Daoy (cell line): ENCODE measurements at regions not wholly inside any gene's neighbourhood (a gene's known extent, or its start where the extent isn't known, plus 50 kb on each side); places are given as distances from the start of the nearest gene placed in this dataset.
A peak's percentile ranks its signal among the peaks of the same experiment; 100 is the strongest.

Experiments
- DNase-seq: peaks from one replicate; pipeline ENCODE4 v3.0.0-alpha.2; 2015; ENCODE audit warnings: low read depth

- no peak for DNase-seq
These were observed 77.4 kb upstream of the GPC1 start for GRCh38 chr2:240358080-240358479.

- DNase-seq: no peak
These were observed 76.6 kb upstream of the GPC1 start for GRCh38 chr2:240358821-240359397.

GRCh38 chr2:240359695-240360094 is 75.8 kb upstream of the GPC1 start:
- DNase-seq: no peak

GRCh38 chr2:240360645-240361475 is 74.6 kb upstream of the GPC1 start:
- no peak for DNase-seq

- no peak for DNase-seq
These were observed 73.2 kb upstream of the GPC1 start for GRCh38 chr2:240362216-240362755.

- DNase-seq: no peak
These were observed 72.4 kb upstream of the GPC1 start for GRCh38 chr2:240362826-240363745.

- DNase-seq: no peak
These were observed 71.5 kb upstream of the GPC1 start for GRCh38 chr2:240363746-240364581.

GRCh38 chr2:240364582-240364960 is 70.9 kb upstream of the GPC1 start:
- DNase-seq: no peak

GRCh38 chr2:240364961-240365775 is 70.3 kb upstream of the GPC1 start:
- no peak for DNase-seq

GRCh38 chr2:240365971-240366471 is 69.4 kb upstream of the GPC1 start:
- DNase-seq: no peak

GRCh38 chr2:240366901-240367300 is 68.6 kb upstream of the GPC1 start:
- DNase-seq: no peak

GRCh38 chr2:240367721-240368120 is 67.7 kb upstream of the GPC1 start:
- no peak for DNase-seq

- no peak for DNase-seq
These were observed 66.6 kb upstream of the GPC1 start for GRCh38 chr2:240368781-240369331.

GRCh38 chr2:240369335-240369734 is 66.1 kb upstream of the GPC1 start:
- DNase-seq: no peak

- DNase-seq: peak; percentile 75
These were observed 65.5 kb upstream of the GPC1 start for GRCh38 chr2:240369801-240370585.

- DNase-seq: no peak
These were observed 64.1 kb upstream of the GPC1 start for GRCh38 chr2:240371129-240372000.

- DNase-seq: no peak
These were observed 63.4 kb upstream of the GPC1 start for GRCh38 chr2:240372101-240372500.

GRCh38 chr2:240373289-240373885 is 62.1 kb upstream of the GPC1 start:
- no peak for DNase-seq
